ENCODE measurements at regions not wholly inside any gene's neighbourhood (a gene's known extent, or its start where the extent isn't known, plus 50 kb on each side); places are given as distances from the start of the nearest gene placed in this dataset.

- DNase-seq (ENCODE audit: low read depth in 2 of 2, low spot score in 1 of 2): no peak
Measured at GRCh38 chr5:82413302-82414040, 135.3 kb upstream of the RPS23 start.

GRCh38 chr5:82408033-82408432, 129.9 kb upstream of the RPS23 start:
- DNase-seq (ENCODE audit: low read depth in 2 of 2, low spot score in 1 of 2): no peak

GRCh38 chr5:82406205-82406773, 128.1 kb upstream of the RPS23 start:
- no peak for DNase-seq (ENCODE audit: low read depth in 2 of 2, low spot score in 1 of 2)

- DNase-seq (ENCODE audit: low read depth in 2 of 2, low spot score in 1 of 2): no peak
Measured at GRCh38 chr5:82405618-82406204, 127.6 kb upstream of the RPS23 start.

GRCh38 chr5:82405161-82405560, 127.0 kb upstream of the RPS23 start:
- no peak for DNase-seq (ENCODE audit: low read depth in 2 of 2, low spot score in 1 of 2)

GRCh38 chr5:82404382-82404945, 126.3 kb upstream of the RPS23 start:
- no peak for DNase-seq (ENCODE audit: low read depth in 2 of 2, low spot score in 1 of 2)

- DNase-seq (ENCODE audit: low read depth in 2 of 2, low spot score in 1 of 2): no peak
Measured at GRCh38 chr5:82403724-82404123, 125.6 kb upstream of the RPS23 start.

GRCh38 chr5:82403026-82403425, 124.9 kb upstream of the RPS23 start:
- no peak for DNase-seq (ENCODE audit: low read depth in 2 of 2, low spot score in 1 of 2)

GRCh38 chr5:82399111-82399510, 121.0 kb upstream of the RPS23 start:
- DNase-seq (ENCODE audit: low read depth in 2 of 2, low spot score in 1 of 2): no peak

- DNase-seq (ENCODE audit: low read depth in 2 of 2, low spot score in 1 of 2): no peak
Measured at GRCh38 chr5:82397741-82398320, 119.7 kb upstream of the RPS23 start.

- no peak for DNase-seq (ENCODE audit: low read depth in 2 of 2, low spot score in 1 of 2)
Measured at GRCh38 chr5:82396871-82397514, 118.8 kb upstream of the RPS23 start.

- no peak for DNase-seq (ENCODE audit: low read depth in 2 of 2, low spot score in 1 of 2)
Measured at GRCh38 chr5:82396396-82396795, 118.2 kb upstream of the RPS23 start.

- DNase-seq (ENCODE audit: low read depth in 2 of 2, low spot score in 1 of 2): no peak
Measured at GRCh38 chr5:82393951-82394350, 115.8 kb upstream of the RPS23 start.

- DNase-seq (ENCODE audit: low read depth in 2 of 2, low spot score in 1 of 2): no peak
Measured at GRCh38 chr5:82390088-82390487, 111.9 kb upstream of the RPS23 start.

- no peak for DNase-seq (ENCODE audit: low read depth in 2 of 2, low spot score in 1 of 2)
Measured at GRCh38 chr5:82389347-82389746, 111.2 kb upstream of the RPS23 start.

- no peak for DNase-seq (ENCODE audit: low read depth in 2 of 2, low spot score in 1 of 2)
Measured at GRCh38 chr5:82388181-82388580, 110.0 kb upstream of the RPS23 start.

GRCh38 chr5:82387819-82388166, 109.6 kb upstream of the RPS23 start:
- no peak for DNase-seq (ENCODE audit: low read depth in 2 of 2, low spot score in 1 of 2)

- no peak for DNase-seq (ENCODE audit: low read depth in 2 of 2, low spot score in 1 of 2)
Measured at GRCh38 chr5:82387001-82387818, 109.1 kb upstream of the RPS23 start.

- DNase-seq (ENCODE audit: low read depth in 2 of 2, low spot score in 1 of 2): no peak
Measured at GRCh38 chr5:82386576-82386975, 108.4 kb upstream of the RPS23 start.

GRCh38 chr5:82384034-82384750, 106.0 kb upstream of the RPS23 start:
- DNase-seq (ENCODE audit: low read depth in 2 of 2, low spot score in 1 of 2): no peak

Data from stimulated activated CD8-positive, alpha-beta memory T cell treated with anti-CD3 and anti-CD28 coated beads, Interleukin-4, amount 100 ng/mL, for 1 hour (primary cell).